HepG2 (cell line): ENCODE measurements at regions not wholly inside any gene's neighbourhood (a gene's known extent, or its start where the extent isn't known, plus 50 kb on each side); places are given as distances from the start of the nearest gene placed in this dataset.

Source experiments
- ATAC-seq: fragments of 200-7000 bp; cut with Tn5 transposase; 3 replicates; pipeline ENCODE4 v1.9.1; 2020; ENCODE audit warnings: mild to moderate bottlenecking, moderate library complexity
- BruUV-seq: library from RNA; stranded (reverse); fragments of 400-500 nt; replicated peaks from 2 replicates; lab custom pipeline; 2021; lab: Mats Ljungman, UMichigan
- CTCF ChIA-PET: fragments of 300-600 bp; formaldehyde crosslinking; extraction: SDS; loops from one replicate; lab custom pipeline; 2021; ENCODE audit warnings: low total read pairs, inconsistent platforms, low intra/inter-chr PET ratio; lab: Yijun Ruan, JAX
- POLR2A ChIA-PET: fragments of 350-600 bp; sonication (Branson Sonifier 250); formaldehyde crosslinking; loops from one replicate; lab custom pipeline; 2020; ENCODE audit warnings: antibody characterized with exemption, inconsistent platforms; lab: Yijun Ruan, JAX
- DNase-seq: peaks from one replicate; pipeline ENCODE4 v3.0.0-alpha.2; 2015; ENCODE audit warnings: low spot score
- FAIRE-seq: peaks from 3 replicates; lab custom pipeline; 2011; peaks lifted over from hg19 to GRCh38; lab: Jason Lieb, UNC
- H2AFZ ChIP-seq: one replicate; pipeline ENCODE4 v1.6.1; 2011; ENCODE audit warnings: low read length, inconsistent platforms
- H3K27ac ChIP-seq: fragments of 300-600 bp; 3 replicates; pipeline ENCODE4 v1.8.0; 2011; ENCODE audit warnings: mixed run types, mild to moderate bottlenecking, mixed read lengths, low read length, inconsistent platforms; ENCODE audit not compliant: insufficient read depth; ENCODE audit errors: extremely low read length
- H3K27me3 ChIP-seq, 2 experiments: fragments of 200-600 bp in 1 of 2; 2 replicates in 1 of 2; 3 replicates in 1 of 2; pipeline versions ENCODE4 v1.6.0 to v1.8.0; 2011; ENCODE audit warnings: low read length in 2 of 2, mild to moderate bottlenecking in 2 of 2, moderate library complexity in 2 of 2, inconsistent platforms in 1 of 2; ENCODE audit not compliant: insufficient read depth in 2 of 2, control insufficient read depth in 1 of 2
- H3K36me3 ChIP-seq, 2 experiments: fragments of 200-600 bp in 1 of 2; replicated peaks in 1 of 2; 2 replicates in 1 of 2; 3 replicates in 1 of 2; pipeline versions ENCODE4 v1.5.1 to v1.8.0; 2011; ENCODE audit warnings: low read length in 2 of 2, inconsistent platforms in 1 of 2; ENCODE audit not compliant: insufficient read depth in 2 of 2, control insufficient read depth in 1 of 2
- H3K4me1 ChIP-seq: 2 replicates; pipeline ENCODE4 v1.5.1; 2012; ENCODE audit warnings: low read length, inconsistent platforms; ENCODE audit not compliant: insufficient read depth
- H3K4me2 ChIP-seq: 2 replicates; pipeline ENCODE4 v1.6.0; 2011; ENCODE audit warnings: low read depth, low read length, inconsistent platforms
- H3K4me3 ChIP-seq, 3 experiments: fragments of 200-600 bp in 1 of 3; sonication (generic), shearing (Covaris generic) in 1 of 3; replicated peaks in 1 of 3; 2 replicates each; pipeline ENCODE4 v1.5.1; 2011 to 2016; ENCODE audit warnings: low read length in 3 of 3, inconsistent platforms in 2 of 3, low read depth in 2 of 3, mild to moderate bottlenecking in 2 of 3, control low read depth in 1 of 3, mixed read lengths in 1 of 3; ENCODE audit not compliant: insufficient read depth in 1 of 3
- H3K79me2 ChIP-seq: one replicate; pipeline ENCODE4 v1.6.1; 2011; ENCODE audit warnings: low read length, inconsistent platforms; ENCODE audit not compliant: insufficient read depth
- H3K9ac ChIP-seq: 2 replicates; pipeline ENCODE4 v1.6.0; 2011; ENCODE audit warnings: mild to moderate bottlenecking, low read depth, low read length, inconsistent platforms; ENCODE audit not compliant: insufficient read depth
- H3K9me3 ChIP-seq: 2 replicates; pipeline ENCODE4 v1.5.1; 2012; ENCODE audit warnings: mild to moderate bottlenecking, low read length
- H4K20me1 ChIP-seq: 2 replicates; pipeline ENCODE4 v1.6.0; 2011; ENCODE audit warnings: inconsistent platforms, mild to moderate bottlenecking, low read length, moderate library complexity; ENCODE audit not compliant: insufficient read depth
- CBX2 ChIP-seq, 2 experiments: fragments of 200-600 bp in 1 of 2; sonication (generic); formaldehyde crosslinking in 1 of 2; IDR thresholded peaks; 2 replicates each; pipeline versions ENCODE4 v1.7.0 to v1.8.1; 2018 to 2022; ENCODE audit warnings: low read depth in 2 of 2, low read length in 1 of 2, mild to moderate bottlenecking in 1 of 2, missing genetic modification reagents in 1 of 2
- PCBP1 ChIP-seq: fragments of 200-400 bp; formaldehyde crosslinking; IDR thresholded peaks from 2 replicates; pipeline ENCODE4 v1.6.1; 2017; ENCODE audit warnings: mild to moderate bottlenecking, low read depth, low read length, borderline replicate concordance
- POGZ ChIP-seq: sonication (generic); formaldehyde crosslinking; IDR thresholded peaks from 2 replicates; pipeline ENCODE4 v1.4.0; 2020; ENCODE audit warnings: mild to moderate bottlenecking, missing genetic modification reagents
- POLR2AphosphoS5 ChIP-seq: IDR thresholded peaks from 2 replicates; pipeline ENCODE4 v1.6.1; 2012; ENCODE audit warnings: low read depth, low read length
- YEATS4 ChIP-seq: sonication (generic); formaldehyde crosslinking; IDR thresholded peaks from 2 replicates; pipeline ENCODE4 v1.4.0; 2020; ENCODE audit warnings: missing genetic modification reagents, borderline replicate concordance
- ZC3H13 ChIP-seq: sonication (generic); formaldehyde crosslinking; IDR thresholded peaks from 2 replicates; pipeline ENCODE4 v1.8.1; 2023; ENCODE audit warnings: mild to moderate bottlenecking, missing genetic modification reagents, moderate library complexity
- ZNF329 ChIP-seq: sonication (generic); formaldehyde crosslinking; IDR thresholded peaks from 2 replicates; pipeline ENCODE4 v1.9.0; 2021; ENCODE audit warnings: low read depth, mild to moderate bottlenecking, missing genetic modification reagents
- ZNF468 ChIP-seq: sonication (generic); formaldehyde crosslinking; IDR thresholded peaks from 2 replicates; pipeline ENCODE4 v1.8.0; 2022; ENCODE audit warnings: mild to moderate bottlenecking, moderate library complexity, missing genetic modification reagents
- ZNF598 ChIP-seq: sonication (generic); formaldehyde crosslinking; IDR thresholded peaks from 2 replicates; pipeline ENCODE4 v1.5.1; 2020; ENCODE audit warnings: mild to moderate bottlenecking, missing genetic modification reagents, borderline replicate concordance
- ZNF614 ChIP-seq: IDR thresholded peaks from 2 replicates; pipeline ENCODE4 v1.6.1; 2018; ENCODE audit warnings: missing biosample characterization, missing genetic modification reagents, inconsistent platforms, borderline replicate concordance
- ZNF775 ChIP-seq: sonication (generic); formaldehyde crosslinking; IDR thresholded peaks from 2 replicates; pipeline ENCODE4 v1.4.0; 2020; ENCODE audit warnings: missing genetic modification reagents, mild to moderate bottlenecking, moderate library complexity, borderline replicate concordance
- WGBS: methylation state at CpG from one replicate; pipeline ENCODE4 v1.1.6; 2017; ENCODE audit warnings: low lambda C conversion rate; 5-methylcytosine and 5-hydroxymethylcytosine counted together
- in situ Hi-C: cut with HindIII; loops from 2 replicates; pipeline ENCODE4 v1.10.0; 2017; ENCODE audit warnings: low pct_unique_long_range_greater_than_20kb; ENCODE audit not compliant: extremely low pct_ligation_motif_present
- intact Hi-C: fragments of 100-400 bp; cut with micrococcal nuclease; formaldehyde crosslinking; loops from one replicate; pipeline ENCODE4 v1.10.0; 2022; ENCODE audit not compliant: unreplicated experiment

- DNase-seq (no peak), FAIRE-seq (no peak), ATAC-seq (no peak)
- POLR2A ChIA-PET, result no interaction called here
- WGBS, result 0% methylated on average over 1 of the region's 2 CpGs
- no peak overlapping the region for H3K4me3 ChIP-seq
- no peak overlapping the region for H2AFZ ChIP-seq
- no peaks in the 10 kb centered on the region for H4K20me1 ChIP-seq
- intact Hi-C loops, result no loop called here
- H3K9ac ChIP-seq, result no peak overlapping the region
- H3K4me1 ChIP-seq, result no peaks in the 10 kb centered on the region
- no peak overlapping the region for H3K4me2 ChIP-seq
- no peaks in the 10 kb centered on the region for H3K79me2 ChIP-seq
- TF ChIP-seq ZNF614 (CRISPR knock-in tag) (no peak), POGZ (no peak), PCBP1 (no peak), POLR2AphosphoS5 (no peak), CBX2 (IDR thresholded peaks at IDR 0.05; ENCODE audit: low read depth, low read length) (no peak), CBX2 (CRISPR knock-in tag; IDR thresholded peaks at IDR 0.05; ENCODE audit: low read depth) (no peak), YEATS4 (CRISPR knock-in tag) (no peak), ZNF775 (CRISPR knock-in tag) (no peak), ZC3H13 (CRISPR knock-in tag) (no peak)
- peaks cover 1 to 4% of the 10 kb centered on the region in 2 experiments; a peak in 2 of 5 replicates for H3K27me3 ChIP-seq
- in situ Hi-C loops, result no loop called here
- H3K36me3 ChIP-seq, result no peaks in the 10 kb centered on the region
- no peaks in the 10 kb centered on the region for H3K9me3 ChIP-seq
- CTCF ChIA-PET, result no interaction called here
- H3K27ac ChIP-seq, result no peak overlapping the region
- no TSS peak for BruUV-seq
These were observed 92.9 kb downstream of the TPRA1 start for GRCh38 chr3:127497676-127498075.

DNA sequence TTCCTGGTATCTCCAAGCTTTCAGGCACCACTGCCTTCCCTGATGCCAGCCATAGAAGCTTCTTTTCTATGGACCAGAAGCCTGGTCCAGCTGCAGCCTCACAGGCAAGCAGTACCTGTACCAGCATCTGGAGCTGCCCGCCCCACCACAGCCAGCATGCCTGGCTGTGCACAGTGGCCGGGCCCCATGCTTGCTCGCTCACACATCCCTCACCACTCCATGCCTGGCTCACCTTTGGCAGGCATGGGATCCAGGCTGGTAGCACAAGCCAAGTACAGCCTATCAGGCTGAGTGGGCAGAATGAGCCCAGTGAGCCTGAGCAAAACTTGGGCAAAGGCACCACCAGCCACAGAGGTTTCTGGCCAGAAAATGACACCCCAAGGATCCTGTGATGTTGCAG is 93.4 kb downstream of the TPRA1 start:
- peaks cover 1 to 4% of the 10 kb centered on the region in 2 experiments; a peak in 2 of 5 replicates for H3K27me3 ChIP-seq
- no peaks in the 10 kb centered on the region for H3K4me1 ChIP-seq
- ChIA-PET POLR2A (no interaction called here), CTCF (no interaction called here)
- H3K9ac ChIP-seq, result no peak overlapping the region
- no peaks in the 10 kb centered on the region for H3K36me3 ChIP-seq
- FAIRE-seq (no peak), DNase-seq (no peak), ATAC-seq (no peak)
- intact Hi-C loops (no loop called here), in situ Hi-C loops (no loop called here)
- H4K20me1 ChIP-seq, result no peaks in the 10 kb centered on the region
- H3K4me2 ChIP-seq, result no peak overlapping the region
- no peaks in the 10 kb centered on the region for H3K9me3 ChIP-seq
- no peak overlapping the region for H3K4me3 ChIP-seq
- WGBS, result no CpG with 5 or more reads among the region's 3 CpGs
- H2AFZ ChIP-seq, result no peak overlapping the region
- TF ChIP-seq ZNF468 (CRISPR knock-in tag), result no peak
- TF ChIP-seq ZNF329, result no peak
- TF ChIP-seq ZNF598 (CRISPR knock-in tag), result no peak
- no peak overlapping the region for H3K27ac ChIP-seq
- BruUV-seq, result no TSS peak
- H3K79me2 ChIP-seq, result no peaks in the 10 kb centered on the region
